HL-60 (cell line): ENCODE measurements at regions not wholly inside any gene's neighbourhood (a gene's known extent, or its start where the extent isn't known, plus 50 kb on each side); places are given as distances from the start of the nearest gene placed in this dataset.

Experiments used
- REST ChIP-seq: IDR thresholded peaks from 2 replicates; pipeline ENCODE4 v1.6.1; 2012; ENCODE audit warnings: low read depth; ENCODE audit not compliant: insufficient replicate concordance
- TF ChIP-seq, protein P1 (sequence below): IDR thresholded peaks from one replicate; pipeline ENCODE4 v1.5.1; 2011; ENCODE audit warnings: low read length, control low read depth, inconsistent platforms; ENCODE audit not compliant: insufficient read depth

- TF ChIP-seq, protein P1, sequence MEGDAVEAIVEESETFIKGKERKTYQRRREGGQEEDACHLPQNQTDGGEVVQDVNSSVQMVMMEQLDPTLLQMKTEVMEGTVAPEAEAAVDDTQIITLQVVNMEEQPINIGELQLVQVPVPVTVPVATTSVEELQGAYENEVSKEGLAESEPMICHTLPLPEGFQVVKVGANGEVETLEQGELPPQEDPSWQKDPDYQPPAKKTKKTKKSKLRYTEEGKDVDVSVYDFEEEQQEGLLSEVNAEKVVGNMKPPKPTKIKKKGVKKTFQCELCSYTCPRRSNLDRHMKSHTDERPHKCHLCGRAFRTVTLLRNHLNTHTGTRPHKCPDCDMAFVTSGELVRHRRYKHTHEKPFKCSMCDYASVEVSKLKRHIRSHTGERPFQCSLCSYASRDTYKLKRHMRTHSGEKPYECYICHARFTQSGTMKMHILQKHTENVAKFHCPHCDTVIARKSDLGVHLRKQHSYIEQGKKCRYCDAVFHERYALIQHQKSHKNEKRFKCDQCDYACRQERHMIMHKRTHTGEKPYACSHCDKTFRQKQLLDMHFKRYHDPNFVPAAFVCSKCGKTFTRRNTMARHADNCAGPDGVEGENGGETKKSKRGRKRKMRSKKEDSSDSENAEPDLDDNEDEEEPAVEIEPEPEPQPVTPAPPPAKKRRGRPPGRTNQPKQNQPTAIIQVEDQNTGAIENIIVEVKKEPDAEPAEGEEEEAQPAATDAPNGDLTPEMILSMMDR: no peak
- no peak for TF ChIP-seq REST
Observed at GRCh38 chr15:36053746-36054145, 507.8 kb upstream of the DPH6 start.
